HG03565 (cell line): ENCODE measurements at regions not wholly inside any gene's neighbourhood (a gene's known extent, or its start where the extent isn't known, plus 50 kb on each side); places are given as distances from the start of the nearest gene placed in this dataset.
"Not testable (repeated sequence)": the region's sequence is repeated elsewhere in the genome, so short reads cannot be mapped to it uniquely, and the experiment has no call there.

Experiments
- ATAC-seq: cut with Tn5 transposase; IDR thresholded peaks from one replicate; pipeline ENCODE4 v1.9.1; 2021; ENCODE audit warnings: mild to moderate bottlenecking, moderate library complexity; ENCODE audit not compliant: unreplicated experiment

DNA sequence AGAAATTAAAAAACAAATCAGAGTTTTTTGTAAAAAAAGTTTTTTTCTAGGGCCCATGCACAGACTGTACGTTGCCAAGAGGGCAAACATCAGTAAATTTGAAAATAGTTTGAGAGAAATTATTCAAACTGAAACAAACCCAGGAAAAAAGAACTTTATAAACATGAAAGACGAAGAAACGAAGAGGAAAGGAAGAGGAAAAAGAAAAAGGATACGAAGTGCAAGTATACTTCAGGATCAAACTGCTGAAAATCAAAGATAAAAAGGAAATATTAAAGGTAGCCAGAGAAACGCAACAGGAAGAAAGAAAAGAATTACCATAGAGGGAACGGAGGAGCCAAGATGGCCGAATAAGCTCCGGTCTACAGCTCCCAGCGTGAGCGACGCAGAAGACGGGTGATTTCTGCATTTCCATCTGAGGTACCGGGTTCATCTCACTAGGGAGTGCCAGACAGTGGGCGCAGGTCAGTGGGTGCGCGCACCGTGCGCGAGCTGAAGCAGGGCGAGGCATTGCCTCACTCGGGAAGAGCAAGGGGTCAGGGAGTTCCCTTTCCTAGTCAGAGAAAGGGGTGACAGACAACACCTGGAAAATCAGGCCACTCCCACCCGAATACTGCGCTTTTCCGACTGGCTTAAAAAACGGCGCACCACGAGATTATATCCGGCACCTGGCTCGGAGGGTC, 94.4 kb upstream of the GAS1 start:
- ATAC-seq: not testable (repeated sequence)

DNA sequence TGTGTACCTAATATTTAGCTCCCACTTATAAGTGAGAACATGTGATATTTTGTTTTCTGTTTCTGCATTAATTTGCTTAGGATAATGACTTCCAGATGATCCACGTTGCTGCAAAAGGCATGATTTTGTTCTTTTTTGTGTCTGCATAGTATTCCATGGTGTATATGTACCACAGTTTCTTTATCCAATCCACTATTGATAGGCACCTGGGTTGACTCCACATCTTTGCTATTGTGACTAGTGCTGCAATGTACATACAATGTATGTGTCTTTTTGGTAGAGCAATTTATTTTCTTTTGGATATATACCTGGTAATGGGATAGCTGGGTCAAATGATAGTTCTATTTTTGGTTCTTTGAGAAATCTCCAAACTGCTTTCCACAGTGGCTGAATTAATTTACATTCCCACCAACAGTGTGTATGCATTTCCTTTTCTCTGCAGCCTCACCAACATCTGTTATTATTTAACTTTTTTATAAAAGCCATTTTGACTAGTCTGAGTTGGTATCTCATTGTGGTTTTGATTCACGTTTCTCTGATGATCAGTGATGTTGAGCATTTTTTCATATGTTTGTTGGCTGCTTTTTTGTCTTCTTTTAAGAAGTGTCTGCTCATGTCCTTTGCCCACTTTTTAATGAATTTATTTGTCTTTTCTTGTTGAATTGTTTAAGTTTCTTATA, 102.8 kb upstream of the GAS1 start:
- ATAC-seq: not testable (repeated sequence)

DNA sequence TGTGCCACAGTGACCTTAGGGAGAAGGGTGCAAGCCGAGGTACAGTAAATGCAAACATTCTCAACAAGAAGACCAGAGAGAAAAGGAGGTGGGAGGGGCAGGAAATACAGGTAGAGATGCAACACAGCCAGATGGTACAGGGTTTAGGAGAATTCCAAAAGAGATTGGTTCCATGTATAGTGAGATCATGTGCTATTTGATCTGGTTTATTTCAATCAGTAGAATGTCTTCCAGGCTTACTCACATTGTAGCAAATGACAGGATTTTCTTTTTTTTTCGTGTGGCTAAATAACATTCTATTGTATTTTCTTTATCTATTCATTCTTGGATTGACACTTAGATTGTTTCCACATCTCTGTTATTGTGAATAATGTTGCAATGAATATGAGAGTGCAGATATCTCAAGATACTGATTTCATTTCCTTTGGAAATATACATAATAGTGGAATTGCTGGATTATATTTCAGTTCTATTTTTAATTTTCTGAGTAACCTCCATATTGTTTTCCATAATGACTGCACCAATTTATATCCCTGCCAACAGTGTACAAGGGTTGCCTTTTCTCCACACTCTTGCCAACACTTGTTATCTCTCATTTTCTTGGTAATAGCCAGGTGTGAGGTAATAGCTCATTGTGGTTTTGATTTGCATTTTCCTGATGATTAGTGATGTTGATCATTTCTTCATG, 107.8 kb upstream of the GAS1 start:
- ATAC-seq: no peak

DNA sequence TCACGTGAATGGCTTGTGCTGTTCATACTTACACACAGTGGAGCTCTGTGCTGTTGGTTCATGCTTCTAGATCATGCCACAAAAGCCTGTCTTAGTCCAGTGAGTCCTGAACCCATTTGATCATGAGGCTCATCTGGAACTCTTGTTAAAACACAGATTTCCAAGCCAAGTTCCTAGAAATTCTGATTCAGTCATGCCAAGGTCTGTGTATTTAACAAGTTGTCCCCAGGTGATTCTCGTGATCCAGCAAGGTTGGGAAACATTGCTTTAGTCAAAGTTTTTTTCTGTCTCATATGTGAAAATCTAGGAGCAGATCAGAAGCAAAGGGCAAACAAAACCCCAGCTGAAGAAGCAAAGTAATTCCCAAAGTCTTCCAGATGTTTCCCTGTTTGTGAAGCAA, 112.5 kb upstream of the GAS1 start:
- no peak for ATAC-seq

DNA sequence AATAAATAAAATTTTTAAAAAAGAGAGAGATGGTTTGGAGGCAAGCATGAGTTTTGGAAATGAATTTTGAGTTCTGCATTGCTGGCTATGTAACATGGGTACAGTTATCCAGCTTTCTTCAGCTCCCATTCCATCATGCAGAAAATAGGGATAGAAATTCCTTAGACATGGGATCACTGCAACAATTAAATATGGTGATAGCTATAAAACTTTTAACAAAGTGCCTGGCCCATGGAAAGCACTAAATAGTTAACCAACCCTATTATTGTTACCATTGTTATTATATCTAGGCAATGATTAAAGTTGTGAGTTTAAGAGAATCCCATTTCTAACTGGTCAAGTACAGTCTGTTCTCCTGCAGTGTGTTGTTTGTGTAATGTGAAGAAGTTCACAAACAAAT, 115.4 kb upstream of the GAS1 start:
- ATAC-seq: no peak

DNA sequence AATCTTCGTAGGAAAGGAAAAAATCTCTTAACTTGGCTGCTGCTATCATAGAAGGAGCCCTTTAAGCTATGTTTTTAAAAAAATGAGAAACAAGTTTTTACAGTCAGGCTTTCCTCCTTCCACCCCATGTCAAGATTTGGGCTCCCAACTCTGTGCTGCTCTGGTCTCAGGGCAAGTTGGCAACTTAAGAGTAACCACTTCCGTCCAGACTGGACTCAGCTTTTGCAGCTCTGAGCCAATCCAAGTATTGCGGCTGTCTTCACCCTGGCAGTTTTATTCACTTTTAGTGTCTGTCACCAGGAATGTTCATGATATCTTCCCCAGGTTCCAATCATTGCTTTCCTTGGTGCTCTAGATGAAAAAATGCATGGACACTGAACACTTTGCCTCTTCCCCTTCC, 115.9 kb upstream of the GAS1 start:
- ATAC-seq: no peak

DNA sequence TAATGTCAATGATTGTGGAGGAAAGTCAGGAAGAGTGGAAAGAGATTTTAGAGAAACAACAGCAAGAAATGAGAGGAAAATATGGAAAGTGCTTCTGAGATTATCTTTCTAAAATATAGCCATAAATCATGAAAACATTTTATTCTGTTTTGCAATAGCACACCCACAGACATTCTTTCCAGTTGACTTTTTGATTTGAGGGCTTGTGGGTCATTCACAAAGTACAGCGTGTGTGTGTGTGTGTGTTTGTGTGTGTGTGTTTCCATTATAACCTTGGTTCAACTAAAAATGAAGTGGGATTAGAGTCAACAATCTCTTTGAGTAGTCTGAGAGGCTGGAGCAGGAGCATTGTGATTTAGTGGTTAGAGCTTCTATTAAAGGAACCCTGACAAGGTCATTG, 116.6 kb upstream of the GAS1 start:
- ATAC-seq: no peak

DNA sequence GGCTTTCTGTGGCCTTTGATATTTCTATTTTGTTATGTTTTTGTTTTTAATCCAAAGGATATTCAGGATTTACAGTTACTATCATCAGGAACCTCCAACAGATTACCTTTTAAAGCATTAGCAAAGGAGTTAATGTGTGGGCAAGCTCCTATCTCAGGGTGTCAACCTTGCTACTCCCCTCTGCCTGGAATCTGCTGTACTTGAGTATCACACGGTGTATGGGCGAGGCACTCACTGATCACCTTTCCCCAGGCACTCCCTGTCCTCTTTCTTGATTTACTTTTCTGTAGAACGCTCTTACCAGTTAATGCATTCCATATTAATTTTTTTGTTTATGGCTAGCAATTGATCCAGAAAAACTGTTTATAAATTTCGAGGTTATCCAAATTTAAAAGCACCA, 117.0 kb upstream of the GAS1 start:
- ATAC-seq: no peak

DNA sequence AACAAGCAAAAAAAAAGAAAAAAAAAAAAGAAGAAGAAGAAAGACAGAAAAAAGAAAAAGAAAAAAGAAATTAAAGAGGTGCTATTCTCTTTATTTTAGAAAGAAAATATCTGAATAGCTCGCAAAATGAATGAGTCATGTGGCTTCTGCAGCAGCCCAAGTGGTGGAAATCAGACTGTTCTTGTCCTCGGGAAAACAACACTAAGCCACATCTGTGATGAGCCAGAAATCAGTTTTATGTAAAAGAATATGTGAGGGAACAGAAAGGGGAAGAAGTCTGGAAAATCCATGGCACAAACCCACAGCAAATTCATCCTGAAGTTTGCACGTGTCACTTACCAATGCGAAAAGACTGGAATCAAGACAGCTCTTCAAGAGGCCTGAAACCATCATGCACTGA, 118.7 kb upstream of the GAS1 start:
- ATAC-seq: no peak

DNA sequence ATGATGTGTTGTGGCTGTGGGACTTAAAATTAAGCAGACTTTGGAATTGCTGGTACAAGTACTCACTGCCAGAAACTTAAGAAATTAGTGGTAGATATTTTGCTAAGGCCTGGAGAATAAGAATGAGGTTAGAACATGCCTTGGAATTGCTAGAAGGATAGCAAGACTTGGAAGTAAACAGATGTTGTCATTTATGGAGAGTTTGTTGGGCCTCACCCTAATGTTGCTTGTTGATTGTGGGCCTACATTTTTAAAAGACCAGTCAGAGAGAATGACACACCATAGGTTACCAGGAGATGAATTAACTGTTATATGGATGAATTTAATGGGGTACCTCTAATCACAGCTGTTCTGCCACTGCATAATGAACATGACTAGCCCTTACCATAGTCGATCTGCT, 120.1 kb upstream of the GAS1 start:
- no peak for ATAC-seq

DNA sequence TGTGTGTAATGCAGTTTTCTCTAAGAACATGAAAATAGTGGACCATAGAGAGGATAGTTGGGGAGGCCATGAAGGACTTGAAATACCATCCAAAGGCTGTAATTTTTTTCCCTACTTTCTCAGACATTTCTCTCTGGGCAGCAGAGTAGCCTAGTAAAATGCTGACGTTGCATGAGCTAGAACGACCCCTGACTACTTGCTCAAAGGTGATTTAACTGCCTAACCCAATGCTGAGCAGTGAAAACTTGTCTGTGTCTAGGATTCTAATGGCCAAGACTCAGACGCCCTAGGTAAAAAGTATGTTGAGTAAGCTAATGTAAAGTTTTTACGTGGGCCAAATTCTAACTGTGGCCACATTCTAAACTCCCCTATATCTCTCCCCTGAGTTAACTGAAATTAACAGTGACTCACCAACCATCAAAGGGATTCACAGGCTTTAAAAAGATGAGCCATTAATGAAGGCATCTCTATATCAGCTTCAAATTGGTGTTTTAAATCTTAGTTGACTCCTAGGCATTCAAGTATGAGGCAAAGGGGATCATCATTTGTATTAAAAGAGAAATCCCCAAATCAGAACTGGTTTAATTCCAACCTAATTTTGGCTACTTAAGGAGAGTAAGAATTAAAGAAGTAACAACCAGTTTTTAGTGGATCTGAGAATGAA, 121.0 kb upstream of the GAS1 start:
- no peak for ATAC-seq

DNA sequence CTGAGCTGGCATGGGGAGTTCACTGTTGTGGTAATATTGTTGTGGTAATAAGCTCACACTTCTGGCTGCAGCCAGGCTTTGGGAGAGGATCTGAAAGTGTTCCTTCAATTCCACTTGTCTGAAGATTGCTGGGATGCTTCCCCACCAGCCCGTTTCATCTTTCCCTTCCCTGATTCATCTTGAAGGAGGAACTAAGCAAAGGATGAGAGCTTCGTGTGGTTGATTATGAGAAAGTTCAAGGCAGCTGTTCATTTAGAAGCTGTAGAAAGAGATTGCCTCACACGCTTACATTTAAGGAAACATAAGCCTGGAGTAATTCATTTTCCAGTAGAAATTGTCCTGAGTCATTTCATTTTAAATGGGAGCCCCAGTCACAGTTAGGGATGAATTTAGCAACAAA, 122.4 kb upstream of the GAS1 start:
- ATAC-seq: no peak

DNA sequence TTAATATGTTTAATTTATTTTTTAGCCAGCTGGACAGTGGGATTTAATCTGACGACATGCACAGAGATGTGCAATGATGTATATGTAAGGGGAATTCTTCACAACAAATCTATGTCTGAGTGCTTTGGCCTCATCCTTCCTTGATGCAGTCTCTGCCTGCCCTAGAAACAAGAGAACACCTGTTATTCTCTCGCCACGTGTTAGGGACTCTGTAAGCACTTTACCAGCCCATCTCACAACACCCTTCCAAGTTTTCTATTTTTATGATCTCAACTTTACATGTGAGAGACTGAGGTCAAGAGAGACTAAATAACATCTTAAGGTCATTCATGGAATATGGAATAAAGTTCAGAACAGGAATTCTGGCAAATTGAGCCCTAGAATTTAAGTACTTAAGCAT, 123.0 kb upstream of the GAS1 start:
- no peak for ATAC-seq

DNA sequence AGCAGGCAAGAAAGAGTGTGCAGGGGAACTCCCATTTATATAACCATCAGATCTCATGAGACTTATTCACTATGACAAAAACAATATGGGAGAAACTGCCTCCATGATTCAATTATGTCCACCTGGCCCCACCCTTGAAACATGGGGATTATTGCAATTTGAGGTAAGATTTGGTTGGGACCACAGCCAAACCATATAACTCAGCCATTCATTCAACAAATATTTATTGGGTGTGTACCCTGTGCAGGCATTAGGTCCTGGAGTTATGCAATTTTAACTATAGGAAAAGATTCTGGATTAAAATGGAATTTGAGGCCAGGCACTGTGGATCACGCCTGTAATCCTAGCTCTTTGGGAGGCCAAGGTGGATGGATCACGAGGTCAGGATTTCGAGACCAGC, 124.2 kb upstream of the GAS1 start:
- ATAC-seq: no peak

DNA sequence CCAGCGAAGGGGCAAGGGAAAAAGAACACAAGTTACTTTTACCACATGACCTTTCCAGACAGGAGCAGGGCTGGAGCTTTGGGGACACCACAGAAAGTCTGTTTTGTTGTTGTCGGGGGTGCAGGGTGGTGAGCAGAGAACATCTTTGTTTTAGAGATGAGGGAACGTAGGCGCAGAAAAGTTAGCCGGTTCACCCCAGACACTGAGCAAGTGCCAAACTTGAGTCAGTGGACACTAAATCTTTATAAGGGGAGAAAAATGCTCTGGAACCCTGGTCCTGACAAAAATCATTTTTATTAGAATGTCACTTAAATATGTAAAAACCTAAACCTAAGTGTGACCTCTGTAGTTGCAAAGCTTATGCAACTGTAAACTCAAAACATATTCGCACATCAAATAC, 126.4 kb upstream of the GAS1 start:
- no peak for ATAC-seq

DNA sequence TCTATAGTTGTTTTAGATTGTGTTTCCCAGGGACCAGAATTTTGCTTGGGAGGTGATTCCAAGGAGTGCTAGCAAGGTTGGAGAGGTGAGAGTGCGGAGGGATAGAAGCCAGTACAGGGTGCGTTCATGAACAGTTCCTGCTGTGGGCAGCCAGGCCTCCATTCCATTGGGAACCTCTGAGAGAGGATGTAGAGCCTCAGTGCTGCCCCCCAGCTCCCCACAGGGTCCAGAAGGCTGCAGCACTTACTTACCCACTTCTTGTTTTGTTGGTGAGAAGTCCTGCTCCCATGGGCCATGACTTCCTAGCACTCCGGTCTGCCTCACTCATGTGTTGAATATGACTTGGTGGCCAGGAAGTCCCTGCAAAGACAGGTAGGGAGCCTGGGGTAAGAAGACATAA, 128.2 kb upstream of the GAS1 start:
- no peak for ATAC-seq

DNA sequence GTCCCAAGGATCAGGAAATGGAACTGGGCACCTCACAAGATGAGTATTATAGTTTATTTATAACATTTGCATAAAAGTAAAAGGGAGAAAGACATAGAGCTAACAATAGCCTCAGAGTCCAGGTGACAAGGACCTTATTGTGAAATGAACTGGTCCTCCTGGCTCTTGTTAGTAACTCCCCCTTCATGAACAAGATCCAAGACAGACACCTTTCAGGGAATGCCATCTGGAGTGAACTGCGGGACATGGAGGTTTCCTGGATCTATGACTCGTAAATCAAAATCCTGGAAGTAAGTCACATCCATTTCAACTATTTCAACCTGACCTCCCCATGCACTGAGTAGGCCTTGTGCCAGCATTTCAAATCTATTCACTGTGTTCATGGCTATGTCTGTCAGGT, 129.5 kb upstream of the GAS1 start:
- ATAC-seq: no peak

DNA sequence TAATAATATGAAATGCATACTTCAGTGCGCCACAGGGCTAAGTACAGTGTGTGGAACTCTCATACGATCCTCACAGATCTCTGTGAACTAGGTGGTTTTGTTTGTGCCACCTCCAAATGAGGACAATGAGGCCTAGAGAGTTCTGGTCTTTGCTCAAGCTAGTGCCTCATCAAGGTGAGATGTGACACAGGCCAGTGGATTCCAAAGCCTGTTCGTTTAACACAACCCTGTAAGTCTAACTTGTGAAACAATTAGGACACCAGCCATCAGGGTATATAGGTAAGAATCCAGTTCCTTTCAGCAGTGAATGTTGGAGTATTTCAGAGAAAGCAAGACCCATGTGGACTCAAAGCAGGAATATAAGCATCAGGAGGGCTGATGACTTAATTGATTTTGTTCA, 130.7 kb upstream of the GAS1 start:
- ATAC-seq: no peak

DNA sequence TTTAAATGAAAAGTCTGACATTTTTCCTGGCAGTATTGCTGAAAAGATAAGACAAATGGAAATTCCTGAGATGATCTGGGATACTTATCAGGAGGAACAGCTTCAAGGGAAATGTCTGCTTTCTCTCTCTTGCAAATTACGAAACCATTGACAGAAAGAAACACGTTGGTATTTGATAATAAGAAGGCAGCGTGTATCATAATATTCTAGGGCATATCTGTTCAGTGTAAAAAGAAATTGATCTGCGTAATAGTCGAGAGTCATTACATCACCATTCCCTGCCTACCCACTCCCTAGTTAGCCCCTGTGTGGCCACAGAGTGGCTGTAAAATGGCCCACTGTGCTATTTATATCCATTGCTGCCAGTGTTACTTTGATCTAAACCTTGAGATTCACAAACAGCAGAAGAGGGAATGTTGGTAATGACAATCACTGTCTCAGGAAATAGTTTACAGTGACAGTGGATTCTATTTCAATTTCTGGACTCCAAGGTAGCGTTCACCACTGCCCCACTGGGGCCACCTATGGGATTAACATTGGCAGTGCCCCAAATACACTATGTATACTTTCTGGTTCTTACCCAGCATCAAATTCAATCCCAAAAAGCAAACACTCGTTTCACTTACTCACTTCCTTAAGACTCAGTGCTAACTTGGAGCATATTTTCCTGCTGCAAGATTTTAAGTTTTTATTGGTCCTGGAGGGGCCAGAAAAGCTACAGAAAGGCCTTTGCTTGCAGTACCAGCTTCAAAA, 133.4 kb upstream of the GAS1 start:
- no peak for ATAC-seq

DNA sequence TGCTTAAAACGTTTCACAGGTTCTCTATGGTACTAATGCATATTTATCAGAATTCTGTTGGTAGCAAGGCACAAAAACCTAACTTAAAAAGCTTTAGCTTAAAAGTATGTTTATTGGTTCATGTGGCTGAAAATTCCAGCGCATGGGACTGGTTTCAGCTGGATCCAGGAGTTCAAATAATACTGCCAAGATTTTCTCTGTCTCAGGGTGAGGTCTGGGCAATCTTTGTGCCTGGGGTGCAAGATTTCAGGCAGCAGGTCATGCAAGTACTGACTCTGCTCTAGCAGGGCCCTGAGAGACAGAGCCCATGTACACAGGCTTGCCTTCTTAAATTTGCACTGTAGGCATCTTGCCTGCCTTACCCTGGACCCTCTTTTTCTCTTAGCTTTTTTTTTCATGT, 134.2 kb upstream of the GAS1 start:
- ATAC-seq: no peak

DNA sequence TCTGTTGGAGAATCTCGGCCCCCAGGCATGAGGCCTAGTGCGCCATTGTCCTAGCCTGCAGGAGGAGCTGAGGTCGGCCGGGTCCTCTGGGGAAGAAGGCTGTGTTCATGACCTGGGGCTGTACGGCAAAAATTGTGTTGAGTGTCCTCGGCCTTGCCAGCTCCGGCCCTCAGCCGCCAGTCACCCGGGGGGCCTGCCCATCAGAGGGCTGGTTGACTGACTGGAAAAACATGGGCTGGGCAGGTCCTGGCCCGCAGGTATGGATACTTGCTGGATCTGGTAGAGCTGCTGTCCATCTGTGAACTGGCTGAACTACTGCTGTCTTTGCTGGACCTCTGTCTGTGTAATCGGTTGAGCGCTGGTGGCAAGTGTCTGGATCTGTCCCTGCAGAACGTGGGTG, 136.7 kb upstream of the GAS1 start:
- no peak for ATAC-seq
